Heart left ventricle (tissue), 16 donors: ENCODE measurements at regions not wholly inside any gene's neighbourhood (a gene's known extent, or its start where the extent isn't known, plus 50 kb on each side); places are given as distances from the start of the nearest gene placed in this dataset.

Experiments
- ATAC-seq, 4 donors: fragments of 200-7000 bp; cut with Tn5 transposase; one replicate each; pipeline ENCODE4 v1.9.1; 2020 to 2022; ENCODE audit warnings: moderate library complexity in 4 of 4, mild to moderate bottlenecking in 3 of 4, moderate number of reproducible peaks in 1 of 4
- DNase-seq, 5 donors: peaks; one replicate each; pipeline ENCODE4 v3.0.0-alpha.2; 2020
- H3K27ac ChIP-seq, 12 donors: fragments of 200-600 bp; sonication (generic) in 4 of 12; one replicate each; pipeline versions ENCODE4 v1.5.0 to v1.8.0; 2016 to 2022; ENCODE audit warnings: mild to moderate bottlenecking in 2 of 12
- H3K27me3 ChIP-seq, 9 donors: fragments of 200-600 bp; sonication (generic) in 2 of 9; one replicate each; pipeline versions ENCODE4 v1.5.1 to v1.8.0; 2016 to 2022; ENCODE audit warnings: mild to moderate bottlenecking in 3 of 9
- H3K36me3 ChIP-seq, 9 donors: fragments of 200-600 bp; sonication (generic) in 2 of 9; one replicate each; pipeline versions ENCODE4 v1.5.0 to v1.8.0; 2018 to 2022; ENCODE audit warnings: mild to moderate bottlenecking in 2 of 9
- H3K4me1 ChIP-seq, 12 donors: fragments of 200-600 bp; sonication (generic) in 4 of 12; one replicate each; pipeline versions ENCODE4 v1.5.0 to v1.8.0; 2016 to 2022; ENCODE audit warnings: mild to moderate bottlenecking in 3 of 12
- H3K4me3 ChIP-seq, 12 donors: fragments of 200-600 bp; sonication (generic) in 4 of 12; one replicate each; pipeline versions ENCODE4 v1.5.0 to v1.8.0; 2017 to 2022; ENCODE audit warnings: mild to moderate bottlenecking in 9 of 12, moderate library complexity in 4 of 12
- H3K9me3 ChIP-seq, 12 donors: fragments of 200-600 bp; sonication (generic) in 4 of 12; one replicate each; pipeline versions ENCODE4 v1.5.0 to v1.8.0; 2016 to 2022; ENCODE audit warnings: mild to moderate bottlenecking in 1 of 12
- CTCF ChIP-seq, 12 donors: fragments of 200-600 bp; sonication (generic) in 4 of 12; IDR thresholded peaks; one replicate each; pipeline versions ENCODE4 v1.5.0 to v1.8.0; 2018 to 2022; ENCODE audit warnings: antibody characterized with exemption in 12 of 12, mild to moderate bottlenecking in 5 of 12
- POLR2A ChIP-seq, 2 donors: fragments of 450-650 bp; IDR thresholded peaks; one replicate each; pipeline ENCODE4 v1.6.1; 2017; ENCODE audit warnings: antibody characterized with exemption in 2 of 2, mild to moderate bottlenecking in 2 of 2, moderate library complexity in 2 of 2
- WGBS, 4 donors: extraction: QIAGEN DNeasy Blood & Tissue Kit in 2 of 4; methylation state at CpG; one replicate each; pipeline versions ENCODE4 v1.1.5 to v1.1.7; 2013 to 2018; 5-methylcytosine and 5-hydroxymethylcytosine counted together
- intact Hi-C, 10 donors: fragments of 100-400 bp; cut with DNase I; formaldehyde crosslinking; loops; one replicate each; pipeline versions ENCODE4 v1.11.1 to v1.14.2; 2022
- donor health status: ischemic (EF 13 %, LVEDD 7.1; RV severe dilation, severe dysfunction).
- donor health status: healthy with polysubstance abuse.
- donor health status: DM: no; HTN: yes; CAD: no.
- donor health status: DM: no; HTN: no; CAD: no.
- donor health status: ischemic (EF 25% LVEDD 6.9; RV normal size, moderate dysfunction).
- donor health status: ischemic (EF 25% LVEDD 5.7; RV mildly dilated, moderate dysfunction).
- donor health status: healthy.
- donor health status: DM: yes; HTN: yes; CAD: no.
- donor health status: ischemic (EF 35%, LVEDD 5.7; RV mildly dilated, moderate dysfunction).
- donor health status: nonischemic (EF 11% LVEDD 7.7; RV severe dilation, severe dysfunction).
- donor health status: DM: yes; HTN: yes; CAD: no.
- donor health status: PGD.
- donor health status: ischemic (EF 29% LVEDD 5.4; RV normal size, mild dysfunction).
- donor health status: nonischemic (EF 23%, LVEDD 6.1; RV moderate dilation, normal function).

GRCh38 chr4:23972805-23973204 lies 83.0 kb upstream of the PPARGC1A start:
- Histone ChIP-seq H3K36me3 (no peaks in the 10 kb centered on the region), H3K27me3 (no peaks in the 10 kb centered on the region), H3K27ac (no peak overlapping the region), H3K9me3 (no peaks in the 10 kb centered on the region), H3K4me1 (peaks cover 0 to 4% (median 0%) of the 10 kb centered on the region in 12 donors), H3K4me3 (no peak overlapping the region)
- WGBS, 4 donors: 66 to 70% (median 69%) methylated on average over 3 of the region's 3 CpGs
- no peak for DNase-seq
- no peak for ATAC-seq
- intact Hi-C loops: no loop called here
- TF ChIP-seq POLR2A (IDR thresholded peaks at IDR 0.05): no peak
- TF ChIP-seq CTCF (IDR thresholded peaks at IDR 0.05): no peak

- H3K27ac ChIP-seq: no peak overlapping the region
- H3K27me3 ChIP-seq: no peaks in the 10 kb centered on the region
- no peak for ATAC-seq
- H3K4me1 ChIP-seq: peaks cover 0 to 4% (median 0%) of the 10 kb centered on the region in 12 donors
- intact Hi-C loops: no loop called here
- no peak overlapping the region for H3K4me3 ChIP-seq
- TF ChIP-seq POLR2A (IDR thresholded peaks at IDR 0.05) (no peak), CTCF (IDR thresholded peaks at IDR 0.05) (no peak)
- H3K9me3 ChIP-seq: no peaks in the 10 kb centered on the region
- H3K36me3 ChIP-seq: no peaks in the 10 kb centered on the region
- WGBS, 4 donors: 59 to 68% (median 65%) methylated on average over 2 of the region's 2 CpGs
- DNase-seq: no peak
Measured at GRCh38 chr4:23972187-23972586, 82.3 kb upstream of the PPARGC1A start.

GRCh38 chr4:23970201-23970850 lies 80.5 kb upstream of the PPARGC1A start:
- no peak for TF ChIP-seq POLR2A (IDR thresholded peaks at IDR 0.05)
- no peak for TF ChIP-seq CTCF (IDR thresholded peaks at IDR 0.05)
- Histone ChIP-seq H3K36me3 (no peaks in the 10 kb centered on the region), H3K27ac (no peak overlapping the region), H3K4me1 (peaks cover 0 to 4% (median 0%) of the 10 kb centered on the region in 12 donors), H3K4me3 (no peak overlapping the region), H3K27me3 (no peaks in the 10 kb centered on the region), H3K9me3 (no peaks in the 10 kb centered on the region)
- intact Hi-C loops: no loop called here
- ATAC-seq (no peak), DNase-seq (no peak)
- 76 to 84% (median 81%) methylated on average over 6 of the region's 6 CpGs for WGBS, 4 donors

GRCh38 chr4:23969635-23970145 lies 79.8 kb upstream of the PPARGC1A start:
- Histone ChIP-seq H3K4me1 (peaks cover 0 to 4% (median 0%) of the 10 kb centered on the region in 12 donors), H3K9me3 (no peaks in the 10 kb centered on the region), H3K4me3 (no peak overlapping the region), H3K36me3 (no peaks in the 10 kb centered on the region), H3K27ac (no peak overlapping the region), H3K27me3 (no peaks in the 10 kb centered on the region)
- DNase-seq (no peak), ATAC-seq (peak in 1 of 4 donors; percentile 41)
- intact Hi-C loops: loop anchor here in 1 of 10 donors (10.0 kb wide), 1 partner anchor 55 kb away; no protein-coding TSS in a partner anchor
- no peak for TF ChIP-seq CTCF (IDR thresholded peaks at IDR 0.05)
- TF ChIP-seq POLR2A (IDR thresholded peaks at IDR 0.05): no peak
- WGBS, 4 donors: 41 to 63% (median 55%) methylated on average over 4 of the region's 4 CpGs
